SU-DHL-6 (cell line): ENCODE measurements at regions not wholly inside any gene's neighbourhood (a gene's known extent, or its start where the extent isn't known, plus 50 kb on each side); places are given as distances from the start of the nearest gene placed in this dataset.

Experiments used
- EZH2phosphoT487 ChIP-seq: fragments of 200-600 bp; sonication (generic), shearing (Covaris generic); conservative IDR thresholded peaks from 2 replicates; pipeline ENCODE4 v1.6.1; 2018; ENCODE audit warnings: mild to moderate bottlenecking, antibody characterized with exemption, low read length, moderate library complexity, mixed read lengths
- TF ChIP-seq, protein P1 (sequence below): fragments of 200-600 bp; sonication (generic); IDR thresholded peaks from one replicate; pipeline ENCODE4 v1.5.1; 2017; ENCODE audit warnings: antibody characterized with exemption, mild to moderate bottlenecking, low read length, moderate library complexity; ENCODE audit not compliant: insufficient read depth, poor library complexity, severe bottlenecking

DNA sequence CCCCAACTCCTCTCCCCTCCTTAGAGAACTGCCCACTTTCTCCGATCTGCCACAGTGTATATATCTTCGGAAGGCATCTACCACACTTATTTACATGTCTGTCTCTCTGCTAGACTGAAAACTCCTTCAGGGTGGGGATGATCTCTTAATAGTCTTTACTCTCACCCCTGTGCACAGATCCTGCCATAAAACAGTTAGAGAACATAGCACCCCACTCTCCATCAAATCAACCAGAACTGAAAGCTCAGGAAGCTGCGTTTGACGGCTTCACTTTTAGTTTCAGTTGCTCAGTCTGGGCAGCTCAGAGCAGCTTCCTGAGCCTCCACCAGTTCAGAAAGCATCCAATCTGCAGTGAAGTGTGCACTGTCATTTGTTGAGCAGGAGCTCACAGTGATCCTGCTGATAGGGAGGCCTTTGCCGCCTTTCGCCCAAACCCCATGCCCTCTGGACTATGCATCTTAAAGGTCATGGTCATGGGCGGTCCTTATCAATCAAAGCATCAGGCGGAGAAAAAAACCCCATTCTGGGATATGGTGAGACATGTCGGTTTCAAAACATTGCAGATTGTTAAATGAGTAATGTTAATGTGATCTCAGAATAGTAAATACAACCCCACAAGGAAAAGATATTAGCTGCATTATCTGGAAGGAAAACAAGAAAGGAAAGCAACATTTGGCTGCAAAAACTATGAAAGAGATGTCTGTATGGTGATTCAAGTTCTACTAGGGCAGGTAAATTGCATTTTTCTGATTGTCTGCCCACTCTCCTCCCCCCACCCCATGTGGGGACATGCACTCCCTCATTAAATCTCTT, 167.1 kb upstream of the ADO start:
- TF ChIP-seq, protein P1, sequence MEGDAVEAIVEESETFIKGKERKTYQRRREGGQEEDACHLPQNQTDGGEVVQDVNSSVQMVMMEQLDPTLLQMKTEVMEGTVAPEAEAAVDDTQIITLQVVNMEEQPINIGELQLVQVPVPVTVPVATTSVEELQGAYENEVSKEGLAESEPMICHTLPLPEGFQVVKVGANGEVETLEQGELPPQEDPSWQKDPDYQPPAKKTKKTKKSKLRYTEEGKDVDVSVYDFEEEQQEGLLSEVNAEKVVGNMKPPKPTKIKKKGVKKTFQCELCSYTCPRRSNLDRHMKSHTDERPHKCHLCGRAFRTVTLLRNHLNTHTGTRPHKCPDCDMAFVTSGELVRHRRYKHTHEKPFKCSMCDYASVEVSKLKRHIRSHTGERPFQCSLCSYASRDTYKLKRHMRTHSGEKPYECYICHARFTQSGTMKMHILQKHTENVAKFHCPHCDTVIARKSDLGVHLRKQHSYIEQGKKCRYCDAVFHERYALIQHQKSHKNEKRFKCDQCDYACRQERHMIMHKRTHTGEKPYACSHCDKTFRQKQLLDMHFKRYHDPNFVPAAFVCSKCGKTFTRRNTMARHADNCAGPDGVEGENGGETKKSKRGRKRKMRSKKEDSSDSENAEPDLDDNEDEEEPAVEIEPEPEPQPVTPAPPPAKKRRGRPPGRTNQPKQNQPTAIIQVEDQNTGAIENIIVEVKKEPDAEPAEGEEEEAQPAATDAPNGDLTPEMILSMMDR = no peak
- no peak for TF ChIP-seq EZH2phosphoT487
